Lung (tissue), 11 donors: ENCODE measurements at regions not wholly inside any gene's neighbourhood (a gene's known extent, or its start where the extent isn't known, plus 50 kb on each side); places are given as distances from the start of the nearest gene placed in this dataset.

Experiments
- ATAC-seq: fragments of 200-7000 bp; cut with Tn5 transposase; one replicate; pipeline ENCODE4 v1.9.1; 2020; ENCODE audit warnings: moderate number of reproducible peaks; ENCODE audit not compliant: insufficient read depth, low FRiP score
- DNase-seq, 3 donors: peaks; one replicate each; pipeline ENCODE4 v3.0.0-alpha.2; 2013 to 2017
- H3K27ac ChIP-seq, 2 donors: one replicate each; pipeline ENCODE4 v1.5.1; 2013; ENCODE audit warnings: mild to moderate bottlenecking in 2 of 2, moderate library complexity in 2 of 2, control low read depth in 1 of 2, inconsistent platforms in 1 of 2, low read depth in 1 of 2, low read length in 1 of 2
- H3K27me3 ChIP-seq, 3 donors: one replicate each; pipeline ENCODE4 v1.5.1; 2013; ENCODE audit warnings: low read length in 2 of 3; ENCODE audit not compliant: control insufficient read depth in 3 of 3, insufficient read depth in 3 of 3
- H3K36me3 ChIP-seq, 4 donors: one replicate each; pipeline ENCODE4 v1.5.1; 2013; ENCODE audit warnings: low read length in 4 of 4, mild to moderate bottlenecking in 1 of 4, moderate library complexity in 1 of 4; ENCODE audit not compliant: control insufficient read depth in 4 of 4, insufficient read depth in 4 of 4
- H3K4me1 ChIP-seq, 5 donors: one replicate each; pipeline ENCODE4 v1.5.1; 2013; ENCODE audit warnings: low read length in 5 of 5, mild to moderate bottlenecking in 2 of 5, moderate library complexity in 1 of 5; ENCODE audit not compliant: control insufficient read depth in 5 of 5, insufficient read depth in 5 of 5
- H3K4me3 ChIP-seq: one replicate; pipeline ENCODE4 v1.5.1; 2013; ENCODE audit warnings: mild to moderate bottlenecking, control low read depth, moderate library complexity
- H3K9ac ChIP-seq, 2 donors: one replicate each; pipeline ENCODE4 v1.5.1; 2013; ENCODE audit warnings: low read length in 2 of 2, control low read depth in 1 of 2; ENCODE audit not compliant: insufficient read depth in 1 of 2
- H3K9me3 ChIP-seq, 4 donors: one replicate each; pipeline ENCODE4 v1.5.1; 2013; ENCODE audit warnings: low read length in 3 of 4, mild to moderate bottlenecking in 1 of 4, moderate library complexity in 1 of 4; ENCODE audit not compliant: control insufficient read depth in 4 of 4, insufficient read depth in 3 of 4
- CTCF ChIP-seq: IDR thresholded peaks from 2 replicates; pipeline ENCODE4 v1.5.1; 2012; ENCODE audit warnings: mild to moderate bottlenecking; ENCODE audit errors: control extremely low read depth, extremely low read depth
- WGBS, 2 donors: extraction: QIAGEN DNeasy Blood & Tissue Kit; methylation state at CpG; one replicate each; pipeline ENCODE4 v1.1.7; 2013; 5-methylcytosine and 5-hydroxymethylcytosine counted together
- donor health status: control.
- donor health status: control.
- donor health status: Bipolar disorder and iron deficiency.
- donor health status: healthy.
- donor health status: DM: yes; HTN: yes; CAD: no.

GRCh38 chr5:4191703-4192102 lies 596.1 kb downstream of the IRX1 start:
- Histone ChIP-seq H3K27ac (no peak overlapping the region), H3K36me3 (no peaks in the 10 kb centered on the region), H3K4me3 (no peak overlapping the region), H3K9ac (no peak overlapping the region), H3K27me3 (peaks cover 0 to 2% (median 0%) of the 10 kb centered on the region in 3 donors), H3K9me3 (no peaks in the 10 kb centered on the region), H3K4me1 (peaks cover 0 to 4% (median 0%) of the 10 kb centered on the region in 5 donors)
- TF ChIP-seq CTCF, result no peak
- ATAC-seq (no peak), DNase-seq (no peak)
- 95 to 96% methylated on average over 10 of the region's 10 CpGs for WGBS, 2 donors

- no peak for ATAC-seq
- 91 to 93% methylated on average over 10 of the region's 10 CpGs for WGBS, 2 donors
- Histone ChIP-seq H3K4me1 (peaks cover 0 to 8% (median 0%) of the 10 kb centered on the region in 5 donors), H3K4me3 (no peak overlapping the region), H3K9ac (no peak overlapping the region), H3K27me3 (peaks cover 0 to 2% (median 0%) of the 10 kb centered on the region in 3 donors), H3K27ac (no peak overlapping the region), H3K36me3 (no peaks in the 10 kb centered on the region), H3K9me3 (no peaks in the 10 kb centered on the region)
- no peak for TF ChIP-seq CTCF
- no peak for DNase-seq
Measured at GRCh38 chr5:4192111-4192510, 596.5 kb downstream of the IRX1 start.

- Histone ChIP-seq H3K36me3 (no peaks in the 10 kb centered on the region), H3K27ac (no peak overlapping the region), H3K4me1 (peaks cover 0 to 19% (median 4%) of the 10 kb centered on the region in 5 donors), H3K9me3 (no peaks in the 10 kb centered on the region), H3K4me3 (no peak overlapping the region), H3K9ac (no peak overlapping the region), H3K27me3 (no peaks in the 10 kb centered on the region)
- TF ChIP-seq CTCF, result no peak
- 60 to 66% methylated on average over 8 of the region's 8 CpGs for WGBS, 2 donors
- peak in 2 of 3 donors; percentile 11 to 20 for DNase-seq
- no peak for ATAC-seq
Measured at GRCh38 chr5:4196744-4197143, 601.1 kb downstream of the IRX1 start.

GRCh38 chr5:4197151-4197550 lies 601.5 kb downstream of the IRX1 start:
- Histone ChIP-seq H3K9me3 (no peaks in the 10 kb centered on the region), H3K9ac (no peak overlapping the region), H3K27me3 (no peaks in the 10 kb centered on the region), H3K4me1 (peaks cover 0 to 19% (median 4%) of the 10 kb centered on the region in 5 donors), H3K36me3 (no peaks in the 10 kb centered on the region), H3K27ac (no peak overlapping the region), H3K4me3 (no peak overlapping the region)
- ATAC-seq (no peak), DNase-seq (peak; percentile 82 to 92 (median 90))
- WGBS, 2 donors, result 14 to 40% methylated on average over 5 of the region's 5 CpGs
- TF ChIP-seq CTCF, result no peak
